HG02623 (cell line): ENCODE measurements at regions not wholly inside any gene's neighbourhood (a gene's known extent, or its start where the extent isn't known, plus 50 kb on each side); places are given as distances from the start of the nearest gene placed in this dataset.
"Not testable (repeated sequence)": the region's sequence is repeated elsewhere in the genome, so short reads cannot be mapped to it uniquely, and the experiment has no call there.

Experiments
- ATAC-seq: cut with Tn5 transposase; IDR thresholded peaks from one replicate; pipeline ENCODE4 v1.9.1; 2021; ENCODE audit warnings: moderate library complexity; ENCODE audit not compliant: unreplicated experiment

DNA sequence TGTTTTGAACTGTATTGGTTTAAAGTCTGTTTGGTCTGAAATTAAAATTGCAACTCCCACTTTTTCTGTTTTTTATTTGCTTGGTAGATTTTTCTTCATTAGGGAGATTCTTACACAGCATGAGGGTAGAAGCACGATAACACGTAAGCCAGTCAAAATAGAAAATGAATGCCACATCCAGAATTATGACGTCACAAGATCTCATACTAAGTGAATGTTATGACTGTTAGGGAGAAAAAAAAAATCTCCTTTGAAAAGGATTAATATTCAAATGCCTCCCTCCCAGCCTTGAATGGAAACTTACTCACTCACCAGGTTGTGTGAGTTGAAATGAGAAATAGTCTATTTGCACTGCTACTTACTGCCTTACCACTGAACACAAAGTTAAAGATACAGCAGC lies 670.8 kb downstream of the TFAP2A start:
- no peak for ATAC-seq

DNA sequence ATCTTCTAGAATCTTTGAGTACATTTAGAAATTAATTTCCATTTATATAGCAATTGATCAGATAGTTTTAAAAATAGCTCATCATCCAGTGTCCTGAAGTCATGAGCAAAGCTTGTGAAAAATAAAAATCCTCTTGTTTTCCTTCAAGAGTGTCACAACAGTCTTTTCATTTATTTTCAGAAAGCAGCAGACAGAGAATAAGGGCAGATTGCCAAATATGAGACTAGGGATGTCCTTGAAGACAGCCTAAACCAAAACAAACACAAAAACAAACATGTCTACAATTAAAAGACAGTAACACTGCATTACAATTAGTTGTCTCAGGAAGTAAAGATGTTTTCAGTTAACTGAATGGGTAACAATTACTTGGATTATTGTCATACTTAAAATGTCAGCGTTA lies 682.8 kb downstream of the TFAP2A start:
- no peak for ATAC-seq

DNA sequence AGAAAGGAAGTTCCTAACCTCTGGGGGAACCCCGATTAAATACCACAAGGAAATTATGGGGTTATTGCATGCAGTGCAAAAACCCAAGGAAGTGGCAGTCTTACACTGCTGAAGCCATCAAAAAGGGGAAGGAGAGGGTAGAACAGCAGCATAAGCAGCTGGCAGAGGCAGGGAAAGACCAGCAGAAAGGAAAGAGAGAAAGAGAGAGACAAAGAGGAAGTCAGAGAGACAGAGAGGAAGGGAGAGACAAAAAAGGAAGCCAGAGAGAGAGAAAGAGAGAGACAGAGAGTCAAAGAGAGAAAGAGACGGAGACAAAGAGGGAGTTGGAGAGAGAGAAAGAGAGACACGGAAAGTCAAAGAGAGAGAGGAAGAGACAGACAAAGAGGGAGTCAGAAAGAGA lies 689.1 kb downstream of the TFAP2A start:
- not testable (repeated sequence) for ATAC-seq

DNA sequence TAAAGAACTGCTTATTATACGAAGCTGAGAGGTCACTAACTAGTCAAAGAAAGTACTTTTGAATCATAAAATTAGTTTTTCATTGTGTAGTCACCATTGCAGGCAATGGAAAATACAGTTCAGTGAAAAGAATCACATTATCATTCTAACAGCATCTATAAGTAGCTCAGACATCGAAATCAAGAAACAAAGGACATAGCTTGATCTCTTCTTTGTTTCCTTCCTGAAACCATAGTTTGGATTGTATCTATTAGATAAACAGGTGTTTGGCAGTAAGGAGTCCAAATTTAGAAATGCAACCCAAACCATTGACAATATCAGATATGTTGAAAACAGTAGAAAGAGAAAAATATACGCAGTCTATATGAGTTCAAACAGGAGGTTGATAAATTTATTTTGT lies 697.3 kb downstream of the TFAP2A start:
- no peak for ATAC-seq

DNA sequence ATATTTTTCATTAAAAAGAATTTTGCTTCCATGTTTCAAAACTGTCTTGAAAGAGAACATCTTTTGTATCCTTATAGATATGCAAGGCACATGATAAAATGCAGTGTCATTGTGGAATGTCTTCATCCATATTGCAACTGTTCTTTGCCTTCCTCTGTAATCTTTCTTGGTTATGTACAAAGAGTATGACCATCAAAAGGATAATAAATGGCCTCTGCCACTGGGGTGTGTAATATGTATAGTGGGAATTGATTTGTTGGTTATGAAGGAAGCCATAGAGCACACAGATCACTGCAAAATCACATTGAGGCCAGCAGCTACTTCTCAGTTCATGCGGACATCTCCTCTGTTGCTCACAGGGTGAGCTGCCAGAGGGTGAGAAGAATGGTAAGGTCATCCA lies 703.5 kb downstream of the TFAP2A start:
- no peak for ATAC-seq

DNA sequence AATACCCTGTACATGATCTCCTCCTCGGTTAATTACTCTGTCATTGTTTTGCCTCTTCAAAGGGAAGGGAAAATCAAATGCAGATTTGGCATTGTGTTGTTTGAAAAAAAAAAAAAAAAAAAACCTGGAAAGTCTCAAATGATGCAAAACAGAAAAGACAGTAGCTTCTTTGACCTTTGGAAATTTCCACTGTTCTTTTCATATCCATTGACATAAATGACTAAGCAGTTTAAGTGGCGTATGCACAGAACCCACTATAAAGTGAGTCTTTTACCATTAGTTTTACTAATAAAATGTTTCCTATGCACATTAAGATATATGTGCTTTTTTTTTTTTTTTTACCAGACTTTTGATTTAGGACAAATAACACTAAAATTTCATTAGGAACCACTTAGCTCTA lies 704.3 kb downstream of the TFAP2A start:
- ATAC-seq: no peak

DNA sequence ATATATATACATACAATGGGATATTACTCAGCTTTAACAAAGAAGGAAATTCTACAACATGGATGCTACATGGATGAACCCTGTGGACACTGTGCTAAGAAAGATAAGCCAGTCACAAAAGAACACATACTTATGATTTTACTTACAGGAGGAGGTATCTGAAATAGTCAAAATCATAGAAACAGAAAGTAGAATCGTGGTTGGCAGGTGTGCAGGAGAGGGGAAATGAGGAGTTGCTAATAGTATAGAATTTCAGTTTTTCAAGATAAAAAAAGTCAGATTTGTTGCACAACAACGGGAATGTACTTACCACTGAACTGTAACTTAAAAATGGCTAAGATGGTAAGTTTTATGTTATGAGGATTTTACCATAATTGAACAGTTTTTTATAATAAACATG lies 706.3 kb downstream of the TFAP2A start:
- no peak for ATAC-seq

DNA sequence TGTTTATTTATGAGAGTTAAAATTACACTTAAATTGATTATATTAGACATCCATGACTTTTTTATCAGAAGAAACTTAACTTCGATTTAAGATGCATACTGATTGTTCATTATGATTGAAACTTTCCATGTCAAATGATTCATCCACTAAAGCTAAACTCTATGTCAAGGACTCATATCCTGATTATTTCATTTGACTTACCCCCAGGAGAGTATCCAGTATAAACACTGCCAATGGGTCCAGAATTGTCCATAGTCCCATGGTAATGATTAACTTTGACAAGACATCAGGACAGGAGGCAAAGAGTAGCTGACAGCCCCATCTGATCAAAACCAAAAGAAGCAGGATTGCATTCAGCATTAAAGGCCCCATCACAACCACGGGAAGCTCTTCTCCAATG lies 709.9 kb downstream of the TFAP2A start:
- no peak for ATAC-seq

DNA sequence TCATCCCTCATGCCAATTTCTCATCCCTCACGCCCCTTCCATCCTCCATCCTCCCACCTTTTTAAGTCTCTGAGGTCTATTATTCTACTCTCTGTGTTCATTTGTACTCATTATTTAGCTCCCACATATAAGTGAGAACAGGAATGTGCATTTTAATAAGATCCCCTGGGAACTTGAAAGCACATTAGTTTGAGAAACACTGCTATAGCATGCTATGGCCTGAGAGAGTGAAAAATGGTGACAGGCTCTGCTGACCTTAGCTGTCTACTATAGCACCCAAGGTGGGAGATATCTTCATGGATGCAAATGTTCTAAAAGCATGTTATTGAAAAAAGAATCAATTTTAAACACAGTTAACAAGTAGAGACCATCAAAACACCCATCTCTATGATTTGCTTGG lies 712.0 kb downstream of the TFAP2A start:
- no peak for ATAC-seq

DNA sequence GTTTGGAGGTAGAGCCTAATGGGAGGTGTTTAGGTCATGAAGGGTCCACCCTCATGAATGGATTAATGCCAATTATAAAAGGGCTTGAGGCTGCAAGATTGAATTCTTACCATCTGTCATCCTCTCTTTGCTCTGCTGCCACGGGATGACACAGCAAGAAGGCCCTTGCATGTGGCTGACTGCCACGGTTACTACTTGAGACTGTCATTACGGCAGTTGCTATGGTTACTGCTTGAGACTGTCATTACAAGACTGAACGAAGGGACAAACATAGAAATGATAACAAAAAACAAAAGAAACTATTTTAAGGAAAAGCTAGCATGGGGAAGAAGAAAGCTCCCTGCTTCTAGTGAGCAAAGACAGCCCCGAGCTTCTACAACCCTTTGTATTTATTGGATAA lies 715.0 kb downstream of the TFAP2A start:
- no peak for ATAC-seq

DNA sequence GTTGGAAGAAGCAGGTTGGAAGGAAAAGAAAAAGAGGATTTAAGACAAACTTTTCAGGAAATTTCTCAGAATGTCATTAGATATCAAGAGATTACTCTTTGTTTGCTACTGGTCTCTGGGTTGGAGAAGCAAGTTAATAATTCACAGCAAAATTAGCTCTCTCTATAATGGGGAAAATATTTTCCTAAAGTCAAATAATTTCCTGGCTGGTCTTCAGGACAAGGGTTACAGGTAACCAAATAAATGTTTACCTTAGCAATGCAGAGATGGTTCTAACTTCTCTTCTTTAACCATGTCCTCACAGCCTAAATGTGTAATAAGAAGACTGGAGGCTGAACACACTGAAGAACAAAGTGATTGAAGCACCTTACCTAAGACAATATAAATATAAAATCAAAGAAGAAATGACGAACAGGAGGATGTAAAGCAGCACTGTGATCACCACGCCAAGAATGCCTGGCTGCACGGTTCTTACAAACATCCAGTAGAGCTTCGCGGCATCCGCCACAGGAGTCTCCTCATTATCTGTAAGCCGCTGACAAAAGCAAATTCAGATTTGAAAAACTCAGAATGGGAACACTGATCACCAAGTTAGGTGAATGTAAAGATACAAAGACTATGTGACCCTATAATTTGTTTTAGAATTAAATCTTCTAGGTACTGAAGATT lies 717.5 kb downstream of the TFAP2A start:
- ATAC-seq: no peak

DNA sequence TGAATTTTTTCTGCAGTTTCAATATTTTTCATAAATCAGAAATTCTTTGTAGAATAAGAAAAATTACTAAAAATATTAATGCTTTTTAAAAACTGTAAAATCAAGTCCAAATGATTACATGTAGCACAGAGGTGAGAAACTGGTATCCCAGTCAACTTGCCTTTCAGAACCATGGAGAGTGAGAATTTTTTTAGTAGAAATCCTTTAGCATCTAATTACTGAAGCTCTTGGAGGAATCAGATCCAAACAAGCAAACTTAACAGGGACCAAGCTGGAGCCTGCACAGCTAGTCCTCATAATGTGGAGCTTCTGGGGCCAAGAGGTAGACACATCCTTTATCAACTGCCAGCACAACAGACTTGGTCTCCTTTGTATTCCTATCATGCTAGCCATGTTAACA lies 724.5 kb downstream of the TFAP2A start:
- ATAC-seq: no peak

DNA sequence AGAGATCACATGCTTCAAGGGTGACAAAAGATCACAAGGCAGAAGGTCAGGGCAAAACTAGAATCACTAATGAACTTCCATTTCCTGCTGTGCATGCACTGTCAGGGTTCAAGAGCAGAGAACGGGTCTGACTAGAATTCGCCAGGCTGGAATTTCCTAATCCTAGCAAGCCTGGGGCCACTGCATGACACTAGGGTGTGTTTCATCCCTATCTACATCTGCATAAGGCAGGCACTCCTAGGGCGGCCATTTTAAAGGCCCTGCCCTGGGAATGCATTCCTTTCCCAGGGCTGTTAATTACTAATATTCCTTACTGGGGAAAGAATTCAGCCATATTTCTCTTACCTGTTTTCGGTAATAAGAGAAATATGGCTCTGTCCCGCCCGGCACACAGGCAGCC lies 734.1 kb downstream of the TFAP2A start:
- ATAC-seq: not testable (repeated sequence)

DNA sequence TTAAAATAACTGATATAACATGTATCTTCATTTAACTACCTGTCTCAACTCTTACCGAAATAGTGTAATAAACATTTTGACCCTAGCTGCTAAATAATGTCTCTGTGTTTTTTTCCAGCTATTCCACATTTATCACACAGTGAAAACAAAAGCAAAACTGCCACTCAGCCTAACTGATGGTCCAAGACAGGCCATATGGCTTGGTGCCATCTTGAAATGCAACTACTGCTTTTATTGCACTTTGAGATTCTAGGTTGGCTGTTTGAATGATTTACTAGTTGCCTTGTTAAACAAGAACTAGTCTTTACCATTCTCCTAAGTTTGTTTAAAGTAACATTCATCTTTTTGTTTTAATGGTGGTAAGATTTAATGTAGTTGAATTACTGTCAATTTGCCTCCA lies 739.8 kb downstream of the TFAP2A start:
- no peak for ATAC-seq

DNA sequence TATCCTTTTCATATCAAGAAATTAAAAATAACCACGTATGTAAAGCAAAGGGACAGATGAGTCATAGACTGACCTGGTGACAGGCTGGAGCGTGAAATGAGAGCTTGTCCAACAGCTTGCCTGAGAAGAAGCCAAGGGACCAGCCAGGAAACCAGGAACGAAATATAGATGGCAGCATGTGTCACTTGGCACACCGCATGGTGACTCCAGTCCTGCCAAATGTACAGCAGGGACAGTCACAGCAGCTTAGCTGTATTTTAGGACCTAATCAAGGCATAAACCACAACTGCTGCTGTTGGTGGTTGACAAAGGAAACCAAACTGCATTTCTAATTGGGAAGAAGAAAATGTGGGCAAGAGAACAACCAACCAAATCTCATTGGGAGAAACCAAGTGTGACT lies 755.0 kb downstream of the TFAP2A start:
- no peak for ATAC-seq

DNA sequence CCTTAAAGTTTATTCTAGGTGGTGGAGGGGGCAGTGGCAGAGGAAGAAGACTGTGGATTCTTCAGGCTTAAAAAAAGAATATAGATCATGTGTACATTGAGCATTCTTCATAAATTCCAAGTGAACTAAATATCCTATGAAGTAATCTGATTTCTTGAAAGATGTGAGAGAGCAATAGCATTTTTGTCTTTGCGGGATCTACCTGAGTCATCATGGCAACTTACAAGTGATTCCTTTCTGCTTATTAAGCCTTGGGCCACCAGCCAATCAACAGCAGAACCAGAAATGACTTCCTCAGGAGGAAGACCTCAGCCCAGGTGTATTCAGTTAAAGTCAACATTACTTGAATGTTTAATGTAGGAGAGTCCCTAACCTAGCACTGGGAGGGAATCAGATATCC lies 756.9 kb downstream of the TFAP2A start:
- ATAC-seq: no peak

DNA sequence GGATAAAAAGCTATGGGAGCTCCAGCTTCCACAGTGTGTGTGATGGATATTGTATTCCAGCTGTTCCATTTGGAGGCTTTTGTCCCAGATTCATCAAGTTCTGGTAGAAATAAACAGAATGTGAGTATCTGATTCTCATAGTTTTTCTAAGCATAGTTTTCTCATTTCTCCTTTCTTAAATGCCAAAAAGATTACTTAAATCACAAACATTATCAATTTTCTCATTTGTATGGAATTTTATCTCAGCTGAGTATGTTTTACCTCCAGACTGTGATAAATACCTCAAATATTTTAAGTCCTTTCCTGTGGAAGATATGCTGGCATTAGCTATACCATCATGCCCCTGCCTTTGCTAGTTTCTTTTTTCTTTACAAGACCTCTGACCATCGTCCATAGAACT lies 767.3 kb downstream of the TFAP2A start:
- no peak for ATAC-seq

DNA sequence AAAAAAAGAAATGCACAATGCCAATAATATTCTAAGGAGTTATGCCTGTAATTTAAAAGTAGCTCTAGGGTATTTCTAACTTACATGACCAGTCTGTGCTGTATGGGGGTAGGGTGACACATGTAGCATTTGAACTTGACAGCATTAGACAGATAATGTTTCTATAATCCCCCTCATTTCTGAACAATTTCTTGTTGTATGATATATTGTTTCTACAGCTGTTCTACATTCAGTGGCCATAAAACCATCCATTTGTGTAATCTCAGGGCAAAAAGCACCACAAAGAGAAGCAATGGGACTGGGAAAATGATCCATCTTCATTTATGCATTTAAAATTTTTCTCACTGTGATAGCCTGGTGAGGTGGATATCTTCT lies 767.8 kb downstream of the TFAP2A start:
- ATAC-seq: no peak

DNA sequence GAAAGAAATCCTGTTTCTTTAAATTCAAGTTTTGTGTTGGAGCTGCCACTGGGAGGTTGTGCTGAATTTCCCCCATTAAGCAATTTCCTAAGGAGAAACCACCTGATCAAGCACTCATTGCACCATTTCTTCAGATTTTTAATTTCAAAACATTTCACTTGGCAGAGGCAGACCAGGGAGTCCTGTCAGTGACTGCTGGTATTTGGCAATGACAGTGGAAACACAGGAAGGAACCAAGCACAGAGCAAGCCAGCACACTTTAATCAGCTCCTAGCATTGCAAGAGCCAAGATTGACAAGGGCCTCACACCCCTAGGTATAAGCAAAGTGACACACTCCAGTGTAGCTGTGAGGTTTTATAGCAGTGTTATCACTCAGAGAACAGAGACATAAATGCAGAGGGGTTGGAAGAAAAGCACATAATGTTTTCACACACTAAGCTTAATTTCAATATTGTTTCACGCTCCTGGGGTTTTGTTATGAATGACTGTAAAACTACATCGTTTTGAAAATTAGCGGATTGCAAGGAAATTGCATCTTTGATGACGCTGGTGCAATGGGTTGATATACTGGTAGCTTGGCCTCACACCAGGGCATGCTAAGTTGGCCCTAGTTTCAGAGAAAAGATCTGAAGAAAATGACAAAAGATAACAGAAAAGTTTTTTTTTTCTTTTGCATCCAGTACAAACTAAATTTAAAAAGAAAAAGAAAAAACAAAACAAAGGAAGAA lies 768.4 kb downstream of the TFAP2A start:
- ATAC-seq: no peak

DNA sequence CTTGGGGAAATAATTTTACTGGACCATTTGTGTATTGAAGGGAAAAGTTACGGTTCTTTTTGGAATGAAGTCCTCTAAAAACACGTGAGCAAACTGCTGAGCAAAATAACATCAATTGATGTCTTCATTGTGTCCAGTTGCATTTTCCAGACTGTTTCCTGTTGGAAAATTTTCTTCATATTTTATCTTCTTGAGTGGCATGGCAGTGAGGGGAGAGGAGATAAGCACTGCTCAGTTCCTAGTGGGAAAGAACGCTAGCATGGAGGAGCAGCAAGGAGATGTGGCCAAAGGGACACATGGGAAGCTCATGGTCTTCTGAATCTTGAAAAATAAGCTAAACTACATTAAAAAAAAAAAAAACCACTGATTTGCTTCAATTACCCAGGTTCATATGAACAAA lies 776.0 kb downstream of the TFAP2A start:
- no peak for ATAC-seq

DNA sequence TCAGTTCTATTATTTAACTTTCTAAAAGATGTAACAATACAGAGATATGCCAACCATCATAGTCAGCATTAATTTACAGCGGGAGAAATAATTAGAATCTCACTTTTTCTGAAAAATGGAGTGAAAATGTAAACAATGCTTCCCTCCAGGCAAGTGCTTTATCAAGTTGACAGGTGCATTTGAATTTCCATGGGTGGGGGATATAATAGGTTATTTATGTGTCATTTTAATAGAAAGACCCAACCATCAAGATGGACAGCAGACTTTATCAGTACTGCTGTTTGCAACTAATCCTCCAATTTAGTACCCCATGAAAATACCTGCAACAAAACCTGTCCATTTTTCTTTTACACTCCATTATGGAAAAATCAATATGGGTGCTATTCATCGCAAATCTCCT lies 780.1 kb downstream of the TFAP2A start:
- ATAC-seq: no peak

DNA sequence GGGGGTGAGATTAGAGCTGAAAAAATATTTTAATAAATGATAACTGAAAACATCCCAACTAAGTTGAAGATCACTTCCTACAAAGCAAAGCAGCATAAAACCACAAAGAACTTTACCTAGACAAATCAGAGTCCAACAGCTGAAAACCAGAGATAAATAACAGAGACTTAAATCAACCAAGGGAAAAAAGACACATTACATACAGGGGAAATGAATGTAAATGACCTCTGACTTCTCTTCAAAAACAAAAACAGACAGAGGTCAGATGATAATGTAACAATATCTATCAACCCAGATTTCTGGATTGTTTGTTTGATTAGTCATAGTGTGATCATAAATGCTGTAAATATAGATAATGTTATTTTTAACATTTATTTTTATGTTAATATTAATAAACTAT lies 782.8 kb downstream of the TFAP2A start:
- no peak for ATAC-seq

DNA sequence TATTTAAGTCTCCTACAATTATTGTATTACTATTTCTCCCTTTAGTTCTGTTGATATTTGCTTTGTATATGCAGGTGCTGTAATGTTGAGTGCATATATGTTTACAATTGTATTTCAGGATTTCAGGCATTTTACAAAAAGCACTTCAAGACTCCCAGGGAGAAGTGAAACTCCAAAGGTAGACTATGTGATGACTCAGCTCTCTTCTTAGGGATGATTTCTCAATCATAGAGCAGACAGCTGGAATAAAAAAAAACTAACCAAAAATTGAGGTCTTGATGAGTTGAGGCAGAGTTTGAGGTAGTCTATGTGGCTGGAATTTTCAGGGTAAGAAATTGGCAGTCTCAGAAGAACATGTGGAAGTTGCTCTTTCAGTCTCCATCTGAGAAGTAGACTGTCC lies 786.1 kb downstream of the TFAP2A start:
- no peak for ATAC-seq
